ENCODE measurements at regions not wholly inside any gene's neighbourhood (a gene's known extent, or its start where the extent isn't known, plus 50 kb on each side); places are given as distances from the start of the nearest gene placed in this dataset.

DNA sequence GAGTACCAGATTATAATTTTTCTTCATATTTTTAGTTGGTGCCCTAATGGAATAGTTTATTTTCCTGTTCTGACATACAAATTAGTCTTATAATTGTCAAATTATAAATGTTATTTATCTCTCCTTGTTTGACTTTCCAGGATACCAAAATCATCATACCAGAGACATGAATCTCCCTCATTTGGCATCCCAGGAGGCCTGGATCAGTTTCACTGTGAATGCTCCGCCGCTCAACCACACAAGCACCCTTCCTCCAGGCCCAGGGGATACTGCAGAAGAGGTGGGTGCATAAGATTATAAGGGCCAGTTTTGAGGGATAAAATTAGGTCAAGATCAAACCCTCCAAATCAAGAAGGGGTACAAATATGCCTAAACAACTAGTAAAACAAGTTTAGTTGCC lies 1229.3 kb downstream of the CDH12 start:
- H3K27ac ChIP-seq (ENCODE audit: low read depth, low read length) = no peak overlapping the region
- H3K36me3 ChIP-seq (ENCODE audit: control insufficient read depth in 5 of 5, insufficient read depth in 5 of 5, low read length in 5 of 5) = no peaks in the 10 kb centered on the region
- peaks cover 0 to 7% (median 0%) of the 10 kb centered on the region in 5 donors for H3K9me3 ChIP-seq (ENCODE audit: control insufficient read depth in 5 of 5, low read length in 5 of 5)
- H3K9ac ChIP-seq (ENCODE audit: low read length in 5 of 5) = no peak overlapping the region
- no peaks in the 10 kb centered on the region for H3K27me3 ChIP-seq (ENCODE audit: control insufficient read depth in 5 of 5, insufficient read depth in 4 of 5, low read length in 5 of 5)
- no peak overlapping the region for H3K4me3 ChIP-seq (ENCODE audit: low read depth in 1 of 5, low read length in 5 of 5)
- no peaks in the 10 kb centered on the region for H3K4me1 ChIP-seq (ENCODE audit: control insufficient read depth in 5 of 5, insufficient read depth in 5 of 5, low read length in 5 of 5)

DNA sequence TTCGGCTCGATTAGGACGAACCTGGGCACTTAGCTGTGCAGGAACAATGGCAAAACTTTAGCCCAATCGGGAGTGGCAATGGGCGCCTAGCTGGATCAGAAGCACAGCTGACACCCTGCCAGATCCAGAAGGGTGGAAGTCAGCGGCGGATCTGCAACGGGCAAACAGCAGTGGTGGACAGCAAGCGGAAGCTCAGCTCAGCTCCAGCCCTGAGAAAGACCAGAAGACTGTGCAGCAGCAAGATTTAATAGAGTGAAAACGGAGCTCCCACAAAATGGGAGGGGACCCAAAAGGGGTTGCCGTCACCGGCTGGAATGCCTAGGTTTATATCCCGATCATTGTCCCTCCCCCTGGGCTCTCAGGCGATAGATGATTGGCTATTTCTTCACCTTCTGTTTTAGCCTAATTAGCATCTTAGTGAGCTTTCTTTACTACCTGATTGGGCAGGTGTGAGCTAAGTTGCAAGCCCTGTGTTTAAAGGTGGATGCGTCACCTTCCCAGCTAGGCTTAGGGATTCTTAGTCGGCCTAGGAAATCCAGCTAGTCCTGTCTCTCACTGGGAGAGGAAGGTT lies 1237.9 kb downstream of the CDH12 start:
- H3K4me3 ChIP-seq (ENCODE audit: low read depth in 1 of 5, low read length in 5 of 5) = no peak overlapping the region
- no peaks in the 10 kb centered on the region for H3K36me3 ChIP-seq (ENCODE audit: control insufficient read depth in 5 of 5, insufficient read depth in 5 of 5, low read length in 5 of 5)
- H3K9me3 ChIP-seq (ENCODE audit: control insufficient read depth in 5 of 5, low read length in 5 of 5) = peaks cover 0 to 4% (median 0%) of the 10 kb centered on the region in 5 donors
- H3K27me3 ChIP-seq (ENCODE audit: control insufficient read depth in 5 of 5, insufficient read depth in 4 of 5, low read length in 5 of 5) = no peaks in the 10 kb centered on the region
- no peak overlapping the region for H3K9ac ChIP-seq (ENCODE audit: low read length in 5 of 5)
- H3K4me1 ChIP-seq (ENCODE audit: control insufficient read depth in 5 of 5, insufficient read depth in 5 of 5, low read length in 5 of 5) = no peaks in the 10 kb centered on the region
- no peak overlapping the region for H3K27ac ChIP-seq (ENCODE audit: low read depth, low read length)

DNA sequence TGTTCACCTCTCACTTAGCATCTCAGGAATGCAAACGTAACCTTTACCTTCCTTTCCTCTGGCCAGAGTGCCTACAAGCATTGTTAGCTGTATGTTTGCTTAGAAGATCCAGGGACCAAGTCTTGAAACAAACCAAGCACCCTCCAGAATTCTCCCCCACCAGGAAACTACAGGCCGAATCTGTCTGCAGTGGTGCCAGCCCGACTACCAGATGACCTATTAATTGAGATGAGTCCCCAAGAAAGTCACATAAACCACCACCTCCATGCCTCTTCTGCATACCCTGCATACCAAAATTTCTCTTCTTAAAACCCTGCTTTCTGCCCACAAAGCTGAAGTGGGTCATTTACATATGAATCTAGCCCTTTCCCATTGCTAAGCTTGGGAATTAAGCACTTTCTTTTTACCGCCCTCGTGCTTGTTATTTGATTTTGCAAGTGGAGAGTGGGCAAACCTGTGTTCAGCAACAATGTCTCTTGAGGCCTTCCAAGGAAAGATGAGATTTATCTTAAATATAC lies 1239.1 kb downstream of the CDH12 start:
- Histone ChIP-seq H3K9me3 (ENCODE audit: control insufficient read depth in 5 of 5, low read length in 5 of 5) (peaks cover 0 to 4% (median 0%) of the 10 kb centered on the region in 5 donors), H3K36me3 (ENCODE audit: control insufficient read depth in 5 of 5, insufficient read depth in 5 of 5, low read length in 5 of 5) (no peaks in the 10 kb centered on the region), H3K27me3 (ENCODE audit: control insufficient read depth in 5 of 5, insufficient read depth in 4 of 5, low read length in 5 of 5) (no peaks in the 10 kb centered on the region), H3K9ac (ENCODE audit: low read length in 5 of 5) (no peak overlapping the region), H3K4me3 (ENCODE audit: low read depth in 1 of 5, low read length in 5 of 5) (no peak overlapping the region), H3K27ac (ENCODE audit: low read depth, low read length) (no peak overlapping the region), H3K4me1 (ENCODE audit: control insufficient read depth in 5 of 5, insufficient read depth in 5 of 5, low read length in 5 of 5) (no peaks in the 10 kb centered on the region)

DNA sequence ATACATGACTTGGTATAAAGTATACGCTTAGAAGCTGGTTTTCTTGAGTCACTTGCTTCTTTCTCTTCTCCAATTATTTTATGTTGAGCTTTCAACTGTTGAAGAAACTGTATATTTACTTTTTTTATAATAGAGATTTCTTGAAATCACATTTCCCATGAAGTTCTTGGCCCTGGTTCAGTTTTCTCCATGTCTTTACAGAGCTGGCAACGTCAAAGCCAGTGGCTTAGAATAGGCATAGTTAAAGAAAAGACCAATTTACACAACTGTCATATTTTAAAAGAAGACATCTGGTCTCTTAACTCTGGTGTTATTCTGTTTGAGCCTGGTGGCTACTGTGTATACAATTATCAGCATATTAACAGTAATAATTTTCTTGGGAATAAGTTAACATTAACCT lies 1249.3 kb downstream of the CDH12 start:
- no peak overlapping the region for H3K9ac ChIP-seq (ENCODE audit: low read length in 5 of 5)
- no peaks in the 10 kb centered on the region for H3K36me3 ChIP-seq (ENCODE audit: control insufficient read depth in 5 of 5, insufficient read depth in 5 of 5, low read length in 5 of 5)
- no peaks in the 10 kb centered on the region for H3K4me1 ChIP-seq (ENCODE audit: control insufficient read depth in 5 of 5, insufficient read depth in 5 of 5, low read length in 5 of 5)
- no peaks in the 10 kb centered on the region for H3K9me3 ChIP-seq (ENCODE audit: control insufficient read depth in 5 of 5, low read length in 5 of 5)
- no peaks in the 10 kb centered on the region for H3K27me3 ChIP-seq (ENCODE audit: control insufficient read depth in 5 of 5, insufficient read depth in 4 of 5, low read length in 5 of 5)
- H3K27ac ChIP-seq (ENCODE audit: low read depth, low read length) = no peak overlapping the region
- no peak overlapping the region for H3K4me3 ChIP-seq (ENCODE audit: low read depth in 1 of 5, low read length in 5 of 5)

DNA sequence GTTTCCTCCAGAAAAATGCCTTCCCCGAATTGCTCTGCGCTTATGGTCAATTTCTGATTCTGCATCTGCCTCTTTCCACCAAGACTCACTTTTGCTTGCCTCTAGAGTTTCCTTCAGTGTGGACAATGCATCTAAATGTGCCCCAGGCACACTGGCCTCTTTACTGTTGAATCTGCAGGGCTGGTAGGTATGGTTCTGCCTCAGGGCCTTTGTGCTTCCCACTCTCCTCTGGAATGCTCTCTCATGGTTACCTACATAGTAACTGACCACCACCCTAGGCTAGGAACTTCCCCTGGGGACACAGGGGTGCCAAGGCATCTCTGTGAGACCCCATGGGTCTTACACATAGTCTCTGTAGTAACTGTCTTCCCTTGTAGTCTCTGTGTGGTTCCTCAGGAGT lies 1258.6 kb downstream of the CDH12 start:
- Histone ChIP-seq H3K9me3 (ENCODE audit: control insufficient read depth in 5 of 5, low read length in 5 of 5) (peaks cover 0 to 4% (median 0%) of the 10 kb centered on the region in 5 donors), H3K27me3 (ENCODE audit: control insufficient read depth in 5 of 5, insufficient read depth in 4 of 5, low read length in 5 of 5) (no peaks in the 10 kb centered on the region), H3K27ac (ENCODE audit: low read depth, low read length) (no peak overlapping the region), H3K4me3 (ENCODE audit: low read depth in 1 of 5, low read length in 5 of 5) (no peak overlapping the region), H3K4me1 (ENCODE audit: control insufficient read depth in 5 of 5, insufficient read depth in 5 of 5, low read length in 5 of 5) (no peaks in the 10 kb centered on the region), H3K36me3 (ENCODE audit: control insufficient read depth in 5 of 5, insufficient read depth in 5 of 5, low read length in 5 of 5) (no peaks in the 10 kb centered on the region), H3K9ac (ENCODE audit: low read length in 5 of 5) (no peak overlapping the region)

DNA sequence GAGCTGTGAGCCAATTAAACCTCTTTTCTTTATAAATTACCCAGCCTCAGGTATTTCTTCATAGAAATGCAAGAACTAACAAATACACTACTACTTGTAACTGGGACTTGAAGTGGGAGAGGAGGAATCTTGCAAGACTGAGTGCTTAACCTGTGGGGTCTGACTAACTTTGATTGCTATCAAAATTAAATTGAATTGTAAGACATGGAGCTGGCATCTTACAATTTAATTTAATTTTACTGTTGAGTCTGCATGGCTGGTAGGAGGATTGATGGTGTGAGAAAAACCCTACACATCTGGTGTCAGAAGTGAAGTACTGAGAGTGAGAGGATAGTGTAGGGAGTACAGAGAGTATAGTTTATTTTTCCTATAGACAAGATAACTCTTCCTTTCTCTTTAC lies 1259.9 kb downstream of the CDH12 start:
- Histone ChIP-seq H3K4me1 (ENCODE audit: control insufficient read depth in 5 of 5, insufficient read depth in 5 of 5, low read length in 5 of 5) (no peaks in the 10 kb centered on the region), H3K9ac (ENCODE audit: low read length in 5 of 5) (no peak overlapping the region), H3K36me3 (ENCODE audit: control insufficient read depth in 5 of 5, insufficient read depth in 5 of 5, low read length in 5 of 5) (no peaks in the 10 kb centered on the region), H3K9me3 (ENCODE audit: control insufficient read depth in 5 of 5, low read length in 5 of 5) (peaks cover 0 to 4% (median 0%) of the 10 kb centered on the region in 5 donors), H3K27me3 (ENCODE audit: control insufficient read depth in 5 of 5, insufficient read depth in 4 of 5, low read length in 5 of 5) (no peaks in the 10 kb centered on the region), H3K4me3 (ENCODE audit: low read depth in 1 of 5, low read length in 5 of 5) (no peak overlapping the region), H3K27ac (ENCODE audit: low read depth, low read length) (no peak overlapping the region)

DNA sequence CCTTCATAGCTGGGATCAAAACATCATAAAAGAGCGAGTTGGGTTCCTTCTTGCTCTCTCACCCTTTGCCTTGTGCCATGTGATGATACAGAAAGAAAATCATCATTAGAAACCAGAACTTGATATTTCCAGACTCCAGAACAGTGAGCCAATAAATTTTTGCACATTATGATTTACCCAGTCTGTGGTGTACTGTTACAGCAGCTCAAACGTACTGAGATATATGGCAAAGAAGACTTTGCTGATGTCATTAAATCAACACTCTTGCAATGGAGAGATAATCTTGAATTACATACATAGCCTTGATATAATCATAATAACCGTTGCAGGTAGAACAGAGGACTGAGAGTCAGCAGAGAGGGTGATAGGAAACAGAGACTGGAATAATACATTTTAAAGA lies 1271.6 kb downstream of the CDH12 start:
- H3K9me3 ChIP-seq (ENCODE audit: control insufficient read depth in 5 of 5, low read length in 5 of 5) = no peaks in the 10 kb centered on the region
- H3K36me3 ChIP-seq (ENCODE audit: control insufficient read depth in 5 of 5, insufficient read depth in 5 of 5, low read length in 5 of 5) = peaks cover 0 to 4% (median 4%) of the 10 kb centered on the region in 5 donors
- no peak overlapping the region for H3K9ac ChIP-seq (ENCODE audit: low read length in 5 of 5)
- H3K4me1 ChIP-seq (ENCODE audit: control insufficient read depth in 5 of 5, insufficient read depth in 5 of 5, low read length in 5 of 5) = no peaks in the 10 kb centered on the region
- H3K27me3 ChIP-seq (ENCODE audit: control insufficient read depth in 5 of 5, insufficient read depth in 4 of 5, low read length in 5 of 5) = no peaks in the 10 kb centered on the region
- no peak overlapping the region for H3K27ac ChIP-seq (ENCODE audit: low read depth, low read length)
- H3K4me3 ChIP-seq (ENCODE audit: low read depth in 1 of 5, low read length in 5 of 5) = no peak overlapping the region

DNA sequence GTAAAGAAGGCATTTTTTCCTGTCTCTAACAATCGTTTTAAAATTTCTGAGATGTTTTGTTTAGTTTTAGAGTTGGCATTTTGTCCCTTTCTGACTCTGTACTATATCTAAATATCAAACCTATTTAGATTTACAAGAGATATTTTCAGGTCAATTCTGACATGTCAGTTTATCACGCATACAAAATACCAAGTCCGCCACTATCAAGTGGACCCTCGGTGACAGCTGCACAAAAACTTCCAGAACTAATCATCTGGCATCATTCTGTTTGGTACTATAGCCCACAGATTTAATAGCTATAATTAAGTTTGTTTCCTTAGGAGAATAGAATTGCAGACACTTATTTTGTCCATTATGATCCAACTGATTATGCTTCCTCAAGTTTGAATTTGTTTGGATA lies 1278.2 kb downstream of the CDH12 start:
- no peak overlapping the region for H3K27ac ChIP-seq (ENCODE audit: low read depth, low read length)
- H3K9ac ChIP-seq (ENCODE audit: low read length in 5 of 5) = no peak overlapping the region
- H3K9me3 ChIP-seq (ENCODE audit: control insufficient read depth in 5 of 5, low read length in 5 of 5) = no peaks in the 10 kb centered on the region
- no peaks in the 10 kb centered on the region for H3K27me3 ChIP-seq (ENCODE audit: control insufficient read depth in 5 of 5, insufficient read depth in 4 of 5, low read length in 5 of 5)
- H3K4me3 ChIP-seq (ENCODE audit: low read depth in 1 of 5, low read length in 5 of 5) = no peak overlapping the region
- no peaks in the 10 kb centered on the region for H3K4me1 ChIP-seq (ENCODE audit: control insufficient read depth in 5 of 5, insufficient read depth in 5 of 5, low read length in 5 of 5)
- H3K36me3 ChIP-seq (ENCODE audit: control insufficient read depth in 5 of 5, insufficient read depth in 5 of 5, low read length in 5 of 5) = no peaks in the 10 kb centered on the region

DNA sequence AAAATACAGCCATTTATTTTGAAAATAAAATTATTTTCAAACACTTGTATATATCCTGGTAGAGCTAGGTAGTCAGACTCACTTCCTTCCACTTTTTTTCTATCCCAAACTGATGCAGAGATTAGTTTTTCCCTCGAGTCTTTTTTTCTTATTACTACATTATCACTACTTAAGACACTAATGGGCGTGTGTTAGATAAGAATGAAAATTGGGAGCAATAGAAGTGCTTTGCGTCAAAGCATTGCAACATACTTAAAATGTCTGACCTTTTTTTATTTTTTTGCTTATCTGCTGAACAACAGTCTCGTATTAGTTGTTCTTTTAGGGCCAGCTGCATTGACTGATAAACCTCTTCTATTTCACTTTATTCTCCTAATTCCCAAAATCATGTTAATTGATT lies 1278.7 kb downstream of the CDH12 start:
- H3K36me3 ChIP-seq (ENCODE audit: control insufficient read depth in 5 of 5, insufficient read depth in 5 of 5, low read length in 5 of 5) = no peaks in the 10 kb centered on the region
- no peaks in the 10 kb centered on the region for H3K27me3 ChIP-seq (ENCODE audit: control insufficient read depth in 5 of 5, insufficient read depth in 4 of 5, low read length in 5 of 5)
- no peak overlapping the region for H3K4me3 ChIP-seq (ENCODE audit: low read depth in 1 of 5, low read length in 5 of 5)
- no peak overlapping the region for H3K9ac ChIP-seq (ENCODE audit: low read length in 5 of 5)
- no peak overlapping the region for H3K27ac ChIP-seq (ENCODE audit: low read depth, low read length)
- no peaks in the 10 kb centered on the region for H3K9me3 ChIP-seq (ENCODE audit: control insufficient read depth in 5 of 5, low read length in 5 of 5)
- H3K4me1 ChIP-seq (ENCODE audit: control insufficient read depth in 5 of 5, insufficient read depth in 5 of 5, low read length in 5 of 5) = no peaks in the 10 kb centered on the region

DNA sequence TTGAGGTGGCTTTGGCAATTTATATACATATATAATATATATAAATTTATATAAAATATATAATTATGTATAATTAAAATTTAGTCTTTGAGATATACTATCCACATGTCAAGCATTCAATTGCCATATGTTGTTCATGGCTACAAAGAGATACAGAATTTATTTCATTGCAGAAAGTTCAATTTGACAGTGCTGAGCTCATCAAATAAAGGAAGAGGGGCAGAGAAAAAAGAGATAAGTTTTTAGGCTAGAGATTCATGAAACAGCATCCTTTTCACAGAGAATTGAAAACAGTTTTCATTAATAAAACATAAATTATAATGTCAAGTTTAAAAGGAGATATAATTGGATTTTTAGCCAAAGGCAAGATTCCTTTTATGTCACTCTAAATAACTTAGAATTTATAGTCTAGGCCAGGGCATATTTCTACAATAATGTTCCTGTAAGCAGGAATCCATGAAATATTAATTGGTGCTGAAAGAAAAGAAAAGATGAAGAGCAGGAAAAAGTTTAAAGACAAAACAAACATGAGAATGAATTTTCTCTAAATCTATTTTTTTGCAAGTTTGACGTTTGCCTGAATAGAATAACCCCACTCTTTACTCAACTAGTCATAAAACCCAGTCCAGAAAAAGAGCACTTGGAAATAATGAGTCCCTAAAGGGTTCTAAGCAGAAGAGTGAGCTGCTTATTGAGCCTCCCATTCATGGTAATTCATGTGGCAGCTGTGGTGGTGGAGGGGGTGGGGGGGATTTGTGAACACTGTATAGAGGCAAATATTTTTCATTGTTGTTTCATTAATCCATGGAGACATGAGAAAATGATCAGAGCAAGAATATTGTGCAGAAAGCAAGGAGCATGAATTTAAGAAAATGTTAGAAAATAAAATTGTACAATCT lies 1279.5 kb downstream of the CDH12 start:
- Histone ChIP-seq H3K27me3 (ENCODE audit: control insufficient read depth in 5 of 5, insufficient read depth in 4 of 5, low read length in 5 of 5) (no peaks in the 10 kb centered on the region), H3K4me3 (ENCODE audit: low read depth in 1 of 5, low read length in 5 of 5) (no peak overlapping the region), H3K9me3 (ENCODE audit: control insufficient read depth in 5 of 5, low read length in 5 of 5) (no peaks in the 10 kb centered on the region), H3K9ac (ENCODE audit: low read length in 5 of 5) (no peak overlapping the region), H3K36me3 (ENCODE audit: control insufficient read depth in 5 of 5, insufficient read depth in 5 of 5, low read length in 5 of 5) (no peaks in the 10 kb centered on the region), H3K27ac (ENCODE audit: low read depth, low read length) (no peak overlapping the region), H3K4me1 (ENCODE audit: control insufficient read depth in 5 of 5, insufficient read depth in 5 of 5, low read length in 5 of 5) (no peaks in the 10 kb centered on the region)
